ENCODE measurements at regions not wholly inside any gene's neighbourhood (a gene's known extent, or its start where the extent isn't known, plus 50 kb on each side); places are given as distances from the start of the nearest gene placed in this dataset.

DNA sequence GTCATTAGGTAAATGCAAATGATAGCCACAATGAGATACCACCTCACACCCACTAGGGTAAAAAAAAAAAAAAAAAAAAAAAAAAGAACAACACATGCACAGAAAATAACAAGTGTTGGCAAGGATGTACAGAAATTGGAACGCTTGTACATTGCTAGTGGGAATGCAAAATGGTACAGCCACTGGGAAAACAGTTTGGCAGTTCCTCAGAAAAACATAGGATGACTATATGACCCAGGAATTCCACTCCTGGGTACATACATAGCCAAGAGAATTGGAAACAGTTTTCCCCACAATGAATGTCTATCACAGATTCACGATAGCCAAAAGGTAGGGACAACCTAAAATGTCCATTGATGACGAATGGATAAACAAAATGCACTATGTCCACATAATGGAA, 161.3 kb upstream of the MAMLD1 start:
- intact Hi-C loops (cut with DNase I), result no loop called here
- WGBS, 2 donors, result 92 to 98% methylated on average over 3 of the region's 3 CpGs
- no peaks in the 10 kb centered on the region for H3K36me3 ChIP-seq
- TF ChIP-seq POLR2AphosphoS5 (IDR thresholded peaks at IDR 0.05) (no peak), POLR2A (IDR thresholded peaks at IDR 0.05) (no peak), EP300 (IDR thresholded peaks at IDR 0.05) (no peak)
- TF ChIP-seq, protein P1, sequence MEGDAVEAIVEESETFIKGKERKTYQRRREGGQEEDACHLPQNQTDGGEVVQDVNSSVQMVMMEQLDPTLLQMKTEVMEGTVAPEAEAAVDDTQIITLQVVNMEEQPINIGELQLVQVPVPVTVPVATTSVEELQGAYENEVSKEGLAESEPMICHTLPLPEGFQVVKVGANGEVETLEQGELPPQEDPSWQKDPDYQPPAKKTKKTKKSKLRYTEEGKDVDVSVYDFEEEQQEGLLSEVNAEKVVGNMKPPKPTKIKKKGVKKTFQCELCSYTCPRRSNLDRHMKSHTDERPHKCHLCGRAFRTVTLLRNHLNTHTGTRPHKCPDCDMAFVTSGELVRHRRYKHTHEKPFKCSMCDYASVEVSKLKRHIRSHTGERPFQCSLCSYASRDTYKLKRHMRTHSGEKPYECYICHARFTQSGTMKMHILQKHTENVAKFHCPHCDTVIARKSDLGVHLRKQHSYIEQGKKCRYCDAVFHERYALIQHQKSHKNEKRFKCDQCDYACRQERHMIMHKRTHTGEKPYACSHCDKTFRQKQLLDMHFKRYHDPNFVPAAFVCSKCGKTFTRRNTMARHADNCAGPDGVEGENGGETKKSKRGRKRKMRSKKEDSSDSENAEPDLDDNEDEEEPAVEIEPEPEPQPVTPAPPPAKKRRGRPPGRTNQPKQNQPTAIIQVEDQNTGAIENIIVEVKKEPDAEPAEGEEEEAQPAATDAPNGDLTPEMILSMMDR (IDR thresholded peaks at IDR 0.05), result no peak
- no peaks in the 10 kb centered on the region for H3K4me1 ChIP-seq
- H3K9me3 ChIP-seq, result no peaks in the 10 kb centered on the region
- no peak overlapping the region for H3K4me3 ChIP-seq
- DNase-seq, result no peak
- no peaks in the 10 kb centered on the region for H3K27me3 ChIP-seq
- no peak overlapping the region for H3K27ac ChIP-seq

DNA sequence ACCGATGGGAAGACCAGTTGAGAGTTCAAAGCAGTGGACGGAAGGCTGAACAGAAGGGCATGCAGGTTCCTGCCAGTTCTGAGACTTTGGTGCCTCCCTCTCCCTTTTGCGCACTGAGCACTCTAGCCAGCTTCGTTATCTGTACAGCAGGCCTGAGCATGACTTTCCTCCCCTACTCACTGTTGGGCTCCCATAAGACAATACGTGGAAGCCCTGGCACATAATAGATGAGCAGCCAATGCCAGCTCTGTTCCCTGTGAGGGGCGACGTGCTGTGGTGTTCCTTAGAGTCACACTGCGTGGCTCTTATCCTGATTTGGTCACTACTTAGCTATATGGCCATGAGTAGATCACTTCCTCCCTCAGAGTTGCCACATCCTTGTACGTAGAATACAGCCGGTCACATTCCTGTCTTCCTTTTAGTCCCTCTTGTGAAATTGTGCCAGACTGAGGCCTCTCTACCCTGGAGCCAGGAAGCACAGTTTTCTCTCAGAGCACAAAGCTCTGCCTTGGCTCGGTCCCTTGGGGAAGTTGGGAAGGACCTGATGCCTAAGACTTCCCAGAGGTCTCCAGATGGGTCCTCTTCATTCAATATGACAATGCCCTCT, 160.4 kb upstream of the MAMLD1 start:
- peak in 1 of 4 donors; percentile 12 for TF ChIP-seq EP300 (IDR thresholded peaks at IDR 0.05)
- no peak for TF ChIP-seq POLR2A (IDR thresholded peaks at IDR 0.05)
- TF ChIP-seq, protein P1 (IDR thresholded peaks at IDR 0.05), result no peak
- TF ChIP-seq POLR2AphosphoS5 (IDR thresholded peaks at IDR 0.05), result peak in 1 of 4 donors; percentile 12
- no peak for DNase-seq
- Histone ChIP-seq H3K36me3 (no peaks in the 10 kb centered on the region), H3K4me3 (no peak overlapping the region), H3K9me3 (no peaks in the 10 kb centered on the region), H3K27ac (no peak overlapping the region), H3K4me1 (no peaks in the 10 kb centered on the region), H3K27me3 (no peaks in the 10 kb centered on the region)
- WGBS, 2 donors, result 85 to 87% methylated on average over 11 of the region's 11 CpGs
- intact Hi-C loops (cut with DNase I), result no loop called here

GRCh38 chrX:150203248-150203645, 159.9 kb upstream of the MAMLD1 start:
- 77 to 86% methylated on average over 2 of the region's 2 CpGs for WGBS, 2 donors
- DNase-seq, result no peak
- no peaks in the 10 kb centered on the region for H3K36me3 ChIP-seq

DNA sequence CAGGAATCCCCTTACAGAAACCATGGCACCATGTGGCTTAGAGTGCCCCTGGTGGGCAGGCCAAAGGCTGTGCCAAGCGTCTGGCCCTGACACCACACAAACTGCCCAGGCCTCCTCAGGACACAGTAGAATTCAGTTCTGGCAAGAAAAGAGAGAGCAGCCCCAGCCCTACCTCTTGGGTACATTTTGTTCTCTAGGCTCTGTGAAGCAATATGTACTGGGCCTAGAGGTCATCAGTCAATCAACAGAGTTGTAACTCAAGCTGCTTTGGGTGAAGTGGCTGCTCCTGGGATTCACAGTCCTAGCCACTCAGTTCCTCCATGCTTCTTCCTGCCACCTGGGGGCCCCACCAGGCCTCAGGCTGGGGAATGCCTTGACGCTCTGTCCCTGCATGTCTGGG, 158.1 kb upstream of the MAMLD1 start:
- no peak for DNase-seq
- H3K36me3 ChIP-seq, result no peaks in the 10 kb centered on the region
- H3K27ac ChIP-seq, result no peak overlapping the region
- no peaks in the 10 kb centered on the region for H3K27me3 ChIP-seq
- H3K4me1 ChIP-seq, result no peaks in the 10 kb centered on the region
- H3K9me3 ChIP-seq, result no peaks in the 10 kb centered on the region
- WGBS, 2 donors, result 94 to 97% methylated on average over 2 of the region's 2 CpGs
- intact Hi-C loops (cut with DNase I), result no loop called here
- TF ChIP-seq POLR2AphosphoS5 (IDR thresholded peaks at IDR 0.05) (peak in 3 of 4 donors; percentile 19 to 42 (median 39)), EP300 (IDR thresholded peaks at IDR 0.05) (peak in 1 of 4 donors; percentile 48), POLR2A (IDR thresholded peaks at IDR 0.05) (no peak)
- TF ChIP-seq, protein P1 (IDR thresholded peaks at IDR 0.05), result no peak
- H3K4me3 ChIP-seq, result no peak overlapping the region

More at GRCh38 chrX:150203248-150203645, 159.9 kb upstream of the MAMLD1 start:
- H3K27ac ChIP-seq, result no peak overlapping the region
- H3K27me3 ChIP-seq, result no peaks in the 10 kb centered on the region
- no peaks in the 10 kb centered on the region for H3K4me1 ChIP-seq
- intact Hi-C loops (cut with DNase I), result no loop called here
- H3K4me3 ChIP-seq, result no peak overlapping the region
- H3K9me3 ChIP-seq, result no peaks in the 10 kb centered on the region
- TF ChIP-seq POLR2A (IDR thresholded peaks at IDR 0.05) (no peak), POLR2AphosphoS5 (IDR thresholded peaks at IDR 0.05) (no peak), EP300 (IDR thresholded peaks at IDR 0.05) (no peak)
- TF ChIP-seq, protein P1 (IDR thresholded peaks at IDR 0.05), result no peak

DNA sequence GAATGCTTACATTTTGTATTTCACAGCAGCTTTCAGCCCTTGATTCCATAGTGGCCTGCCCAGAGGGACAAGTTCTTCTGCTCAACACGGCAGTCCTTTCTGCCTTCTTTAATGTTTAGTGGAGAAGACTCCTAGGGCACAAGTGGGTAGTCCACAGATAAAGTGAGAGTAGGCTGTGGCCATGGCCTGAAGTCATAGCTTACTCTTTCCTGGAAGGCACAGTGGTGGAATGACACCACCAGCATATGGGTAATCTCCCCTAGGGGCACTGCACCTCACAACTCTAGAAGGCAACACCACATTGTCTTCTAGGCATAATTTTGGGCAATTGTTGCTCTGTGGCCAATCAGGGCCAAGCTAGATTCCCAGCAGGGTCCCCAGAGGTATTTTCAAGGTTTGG, 155.4 kb upstream of the MAMLD1 start:
- Histone ChIP-seq H3K27me3 (no peaks in the 10 kb centered on the region), H3K27ac (no peak overlapping the region), H3K4me3 (no peak overlapping the region), H3K9me3 (no peaks in the 10 kb centered on the region), H3K36me3 (no peaks in the 10 kb centered on the region), H3K4me1 (no peaks in the 10 kb centered on the region)
- intact Hi-C loops (cut with DNase I), result no loop called here
- no peak for DNase-seq
- TF ChIP-seq EP300 (IDR thresholded peaks at IDR 0.05) (no peak), POLR2AphosphoS5 (IDR thresholded peaks at IDR 0.05) (no peak), POLR2A (IDR thresholded peaks at IDR 0.05) (no peak)
- TF ChIP-seq, protein P1 (IDR thresholded peaks at IDR 0.05), result no peak
- 88 to 91% methylated on average over 1 of the region's 1 CpG for WGBS, 2 donors
